HG03432 (cell line): ENCODE measurements at regions not wholly inside any gene's neighbourhood (a gene's known extent, or its start where the extent isn't known, plus 50 kb on each side); places are given as distances from the start of the nearest gene placed in this dataset.
A peak's percentile ranks its signal among the peaks of the same experiment; 100 is the strongest.
"Not testable (repeated sequence)": the region's sequence is repeated elsewhere in the genome, so short reads cannot be mapped to it uniquely, and the experiment has no call there.

Source experiments
- ATAC-seq: cut with Tn5 transposase; IDR thresholded peaks from one replicate; pipeline ENCODE4 v1.9.1; 2021; ENCODE audit warnings: mild to moderate bottlenecking, moderate library complexity; ENCODE audit not compliant: unreplicated experiment

DNA sequence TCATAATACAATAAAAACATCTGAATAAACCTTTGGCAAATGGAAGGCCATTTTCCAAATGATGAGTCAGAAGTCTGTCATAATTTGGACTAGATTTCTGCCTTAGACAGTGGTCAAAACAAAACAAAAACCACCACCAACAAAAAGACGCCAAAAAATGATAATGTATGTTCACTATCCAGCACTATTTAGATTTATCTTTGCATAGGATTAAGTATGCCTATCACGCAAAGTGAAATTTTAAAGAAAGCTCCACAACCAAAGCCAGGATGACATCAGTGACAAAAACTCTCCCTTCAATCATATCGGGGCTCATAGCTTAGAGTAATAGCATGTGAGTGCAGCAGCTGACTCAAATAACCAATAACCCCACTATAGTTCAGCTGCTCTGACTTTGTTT lies 201.9 kb downstream of the MOXD1 start:
- no peak for ATAC-seq

DNA sequence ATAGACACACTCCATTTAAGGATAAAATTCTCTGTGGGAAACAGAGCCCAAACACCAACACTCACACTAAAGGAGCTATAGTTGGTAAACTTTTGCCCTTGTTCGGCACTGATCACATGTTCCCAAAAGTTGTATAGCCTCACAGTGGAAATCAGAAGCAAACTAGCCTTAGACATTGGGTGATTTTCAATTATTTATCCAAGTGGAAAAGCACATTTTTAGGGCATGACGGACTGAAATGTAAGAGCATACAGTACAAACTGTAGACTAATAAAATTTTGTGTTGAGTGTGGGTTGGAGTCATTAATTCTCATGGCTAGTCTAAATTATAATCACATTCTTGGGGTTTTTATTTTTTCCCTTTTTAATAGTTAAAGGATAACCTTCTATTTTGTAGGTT lies 202.4 kb downstream of the MOXD1 start:
- ATAC-seq = no peak

DNA sequence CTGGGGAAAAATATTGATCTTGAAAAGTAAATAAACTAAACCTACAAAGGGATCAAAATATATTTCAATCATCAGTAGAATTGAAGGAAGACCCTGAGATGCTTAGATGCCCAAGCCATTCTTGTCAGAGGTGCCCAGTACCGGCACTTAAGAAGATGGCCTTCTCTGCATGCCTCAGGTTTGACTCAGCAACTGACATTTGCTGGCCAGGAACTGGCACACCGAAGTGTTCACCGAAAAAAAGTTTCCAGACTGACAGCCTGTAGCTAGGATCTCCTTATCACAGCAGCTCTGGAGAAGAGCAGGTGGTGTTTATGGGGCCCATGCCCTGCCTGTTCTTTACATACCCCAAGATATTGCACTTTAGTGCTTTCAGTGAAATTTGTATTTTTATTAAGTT lies 203.2 kb downstream of the MOXD1 start:
- no peak for ATAC-seq

DNA sequence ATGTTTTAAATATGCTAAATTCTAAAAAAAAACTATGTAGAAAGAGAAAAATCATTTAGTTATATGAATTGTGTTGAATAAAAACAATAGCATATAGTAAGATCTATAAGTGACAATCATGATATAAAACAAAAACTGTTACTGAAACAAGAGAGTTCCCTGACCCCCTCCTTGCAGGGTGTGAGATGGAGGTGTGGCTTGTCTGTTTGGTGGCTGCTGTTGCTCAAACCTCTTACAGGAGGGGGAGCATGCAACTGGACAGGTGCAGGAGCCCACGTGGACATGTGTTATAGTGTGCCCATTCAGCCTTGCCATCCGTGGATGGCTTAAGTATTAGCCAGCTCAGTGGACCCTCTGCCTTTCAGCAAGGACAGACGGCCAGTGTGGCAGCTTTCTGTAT lies 206.7 kb downstream of the MOXD1 start:
- no peak for ATAC-seq

DNA sequence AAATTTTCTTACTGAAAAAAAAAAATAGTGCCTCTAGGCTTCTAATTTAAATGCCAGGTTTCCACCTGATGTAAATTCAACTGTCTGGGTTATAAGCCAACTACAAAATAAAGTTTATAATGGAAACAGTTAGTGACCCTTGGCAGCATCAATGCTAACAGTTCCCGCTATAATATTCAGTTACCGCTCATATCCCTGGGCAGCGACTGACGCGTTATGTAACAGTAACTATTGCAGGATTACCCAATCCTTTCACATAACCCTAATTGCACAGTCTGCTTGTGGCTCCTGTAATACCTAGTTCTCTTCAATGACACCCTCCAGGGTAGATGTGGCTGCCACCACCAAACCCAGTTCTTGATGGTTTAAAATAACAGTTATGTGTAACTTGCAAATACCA lies 208.6 kb downstream of the MOXD1 start:
- no peak for ATAC-seq

DNA sequence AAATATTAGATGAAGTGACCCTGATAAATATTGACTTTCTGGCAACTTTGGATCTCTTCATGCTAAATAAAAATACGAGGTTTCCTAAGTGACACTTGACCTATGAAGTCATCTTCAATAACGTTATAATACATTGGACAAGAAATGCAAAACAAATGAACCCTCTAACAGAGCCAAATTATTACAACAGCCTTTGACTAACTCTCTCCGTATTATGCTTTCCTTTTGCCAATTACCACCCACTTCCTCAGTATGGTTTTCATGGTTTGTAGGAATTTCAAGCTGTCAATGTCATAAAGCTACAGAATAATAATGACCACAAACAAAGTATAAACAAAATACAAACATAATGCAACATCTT lies 210.5 kb downstream of the MOXD1 start:
- ATAC-seq = peak; percentile 20

DNA sequence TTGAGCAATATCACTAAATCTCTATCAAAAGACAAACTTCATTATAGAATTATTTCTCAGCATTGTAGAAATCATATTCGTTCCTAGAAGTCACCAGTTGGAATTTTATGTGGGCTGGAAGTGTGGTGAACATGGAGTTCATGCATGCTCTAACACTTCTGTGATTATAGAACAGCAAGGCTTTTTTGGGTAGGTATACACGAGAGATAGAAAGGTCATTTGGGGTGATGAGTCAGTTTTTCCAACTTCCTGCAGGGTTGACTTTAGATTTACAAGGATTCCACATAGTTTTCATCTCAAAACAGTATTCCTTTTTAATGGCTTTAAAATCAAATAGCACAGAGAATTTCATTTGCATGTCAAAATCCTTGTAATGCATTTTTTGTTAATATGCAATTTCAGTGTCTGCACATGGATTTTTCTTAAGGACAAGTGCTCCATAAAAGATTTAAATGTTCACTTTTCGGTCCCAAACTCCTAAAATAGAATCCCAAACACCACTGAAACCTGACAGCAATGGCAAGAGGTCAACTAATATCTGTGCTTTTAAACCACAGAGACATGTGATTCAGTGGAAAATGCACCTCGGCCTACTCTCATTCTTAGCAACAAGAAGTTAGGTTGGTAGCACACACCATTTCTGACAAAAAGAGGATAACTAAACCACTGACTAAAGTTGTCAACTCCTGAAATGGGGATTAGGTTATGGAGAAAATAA lies 211.0 kb downstream of the MOXD1 start:
- ATAC-seq = peak; percentile 76

DNA sequence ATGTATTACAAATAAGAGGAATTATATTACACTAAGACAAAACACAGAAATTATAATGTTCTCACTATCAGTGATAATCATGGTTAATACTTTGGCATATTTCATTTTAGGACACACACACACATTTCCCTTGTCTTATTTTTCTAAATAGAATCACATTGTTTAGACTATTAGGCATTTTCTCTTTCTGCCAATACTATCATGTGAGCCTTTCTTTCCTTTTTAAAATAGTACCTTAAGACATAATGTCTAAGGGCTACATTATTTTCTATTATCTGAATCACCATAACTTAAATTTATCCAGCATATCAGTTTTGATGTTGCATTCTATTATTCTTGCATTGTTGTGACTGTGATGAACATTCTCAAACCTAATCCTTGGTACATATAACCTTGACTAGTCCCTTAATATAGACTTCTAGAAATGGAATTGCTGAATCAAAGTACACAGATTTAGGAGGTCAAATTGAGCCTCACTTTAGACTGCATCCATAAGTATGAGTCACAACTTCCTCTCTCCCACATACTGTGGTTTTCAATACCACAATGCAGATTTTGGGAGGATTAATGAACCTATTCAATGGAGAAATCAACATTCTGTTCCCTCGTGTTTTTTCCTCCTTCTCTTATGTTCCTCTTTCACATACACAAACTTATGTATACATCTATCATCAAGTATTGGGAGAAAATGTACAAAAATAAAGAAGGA lies 212.6 kb downstream of the MOXD1 start:
- no peak for ATAC-seq

DNA sequence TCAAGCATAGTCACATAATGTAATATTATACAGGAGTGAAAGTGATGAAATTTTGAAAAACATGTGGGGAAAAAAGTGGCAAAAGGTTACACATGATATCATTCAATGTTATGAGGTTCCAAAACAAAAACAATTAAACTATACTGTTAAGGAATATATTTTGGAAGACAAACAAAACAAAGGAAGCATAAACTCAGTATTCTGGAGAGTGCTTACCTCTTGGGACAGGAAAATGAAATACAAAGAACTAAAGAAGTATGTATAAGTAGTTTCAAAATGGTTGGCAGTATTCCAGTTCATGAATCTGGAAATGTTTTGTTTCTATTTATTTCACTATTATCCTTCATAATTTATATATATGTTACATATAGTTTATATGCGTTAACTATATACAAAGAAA lies 213.5 kb downstream of the MOXD1 start:
- ATAC-seq = no peak

DNA sequence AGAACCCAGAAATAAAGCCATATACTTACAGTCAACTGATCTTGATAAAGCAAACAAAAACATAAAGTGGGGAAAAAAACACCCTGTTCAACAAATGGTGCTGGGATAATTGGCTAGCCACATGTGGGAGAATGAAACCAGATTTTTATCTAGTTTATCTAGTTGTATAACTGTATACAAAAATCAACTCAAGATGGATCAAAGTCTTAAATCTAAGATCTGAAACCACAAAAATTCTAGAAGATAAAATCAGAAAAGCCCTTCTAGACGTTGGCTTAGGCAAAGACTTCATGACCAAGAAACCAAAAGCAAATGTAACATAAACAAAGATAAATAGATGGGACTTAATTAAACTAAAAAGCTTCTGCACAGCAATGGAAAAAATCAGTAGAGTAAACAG lies 216.3 kb downstream of the MOXD1 start:
- not testable (repeated sequence) for ATAC-seq

DNA sequence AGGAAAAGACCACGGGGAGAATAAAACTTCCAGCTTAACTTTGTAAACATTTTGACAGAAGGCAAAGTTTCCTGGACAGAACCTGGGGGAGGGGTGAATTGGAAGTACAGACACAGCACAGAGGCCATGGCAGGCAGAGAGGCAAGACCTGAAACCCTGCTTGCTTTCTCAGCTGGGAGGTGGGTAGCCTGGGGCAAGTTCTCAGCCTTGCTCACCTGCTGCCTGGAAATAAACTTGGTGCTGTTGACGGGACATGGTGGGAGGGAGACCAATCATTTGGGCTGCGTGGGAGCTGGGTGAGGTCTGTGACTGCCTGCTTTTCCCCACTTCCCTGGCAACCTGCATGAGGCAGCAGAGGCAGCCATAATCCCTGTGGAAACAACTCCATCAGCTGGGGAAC lies 221.3 kb downstream of the MOXD1 start:
- ATAC-seq = no peak

DNA sequence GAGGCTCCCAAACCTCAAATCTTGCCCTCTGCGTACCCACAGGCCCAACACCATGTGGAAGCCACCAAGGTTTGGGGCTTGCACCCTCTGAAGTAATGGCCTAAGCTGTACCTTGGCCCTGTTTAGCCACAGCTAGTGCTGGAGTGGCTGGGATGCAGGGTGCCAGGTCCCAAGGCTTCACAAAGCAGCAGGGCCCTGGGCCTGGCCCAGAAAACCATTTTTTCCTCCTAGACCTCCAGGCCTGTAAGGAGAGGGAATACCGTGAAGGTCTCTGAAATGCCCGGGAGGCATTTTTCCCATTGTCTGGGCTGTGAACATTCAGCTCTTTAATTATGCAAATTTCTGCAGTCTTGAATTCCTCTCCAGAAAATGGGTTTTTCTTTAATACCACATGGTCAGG lies 223.7 kb upstream of the CCN2 start:
- no peak for ATAC-seq

DNA sequence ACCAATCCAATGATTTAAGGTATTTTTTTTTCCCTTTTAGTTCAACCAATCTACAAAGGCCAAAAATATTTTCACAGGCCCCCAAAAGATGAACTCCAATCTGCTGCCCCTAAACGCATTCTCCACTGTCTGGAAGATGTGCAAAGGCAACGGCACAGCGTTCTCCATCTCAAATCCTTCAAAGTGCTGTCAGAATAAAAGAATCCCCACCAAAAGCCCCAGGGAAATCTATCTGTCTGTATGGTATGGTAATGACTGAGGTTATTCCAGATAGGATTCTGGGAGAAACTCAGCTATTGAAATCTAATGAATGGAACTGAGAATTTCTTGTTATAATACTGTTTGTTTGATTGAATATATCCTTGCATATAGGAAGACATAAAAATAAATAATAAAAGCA lies 217.8 kb upstream of the CCN2 start:
- no peak for ATAC-seq

DNA sequence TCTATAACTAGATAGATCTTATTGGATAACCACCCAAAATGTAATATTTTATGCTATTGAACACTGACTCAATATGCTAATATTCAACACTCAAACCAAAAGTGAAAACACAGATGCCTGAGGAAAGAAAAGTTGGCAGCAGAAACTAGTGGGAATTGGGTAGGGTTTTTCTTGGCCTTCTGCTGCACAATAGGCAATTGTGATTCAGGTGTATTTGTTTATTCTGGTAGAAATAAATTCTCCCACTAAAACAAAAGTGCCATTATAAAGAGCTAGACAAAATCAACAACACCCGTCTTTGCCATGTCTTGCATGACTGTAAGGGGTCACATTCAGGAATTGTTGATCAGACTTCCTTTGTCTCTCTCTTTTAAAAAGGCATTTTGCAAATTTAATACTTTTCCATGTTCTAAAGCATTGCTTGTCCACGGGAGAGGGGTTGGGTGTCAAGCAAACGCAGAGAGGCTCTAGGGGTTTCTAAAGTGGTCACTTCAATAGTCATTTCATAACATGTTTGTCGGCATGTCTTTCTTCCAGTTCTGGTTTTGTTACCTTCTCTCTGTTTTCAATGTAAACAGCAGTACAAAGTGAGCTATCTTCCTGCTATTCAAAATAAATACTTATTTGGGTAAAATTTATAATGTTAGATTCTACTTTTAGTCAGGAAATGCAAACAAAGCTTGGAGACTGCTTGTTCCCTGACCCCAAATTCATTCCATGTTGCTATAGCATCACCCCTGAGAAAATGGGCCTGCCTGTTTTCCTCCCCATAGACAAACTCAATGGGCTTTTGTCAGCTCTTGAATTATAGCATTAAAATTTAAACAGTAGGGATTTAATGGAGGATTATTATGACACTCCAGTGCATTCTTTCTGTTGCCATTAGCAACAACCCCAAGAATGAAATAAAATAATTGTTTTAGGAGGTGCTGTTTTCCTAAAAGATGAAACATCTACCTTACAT lies 217.0 kb upstream of the CCN2 start:
- ATAC-seq = no peak

DNA sequence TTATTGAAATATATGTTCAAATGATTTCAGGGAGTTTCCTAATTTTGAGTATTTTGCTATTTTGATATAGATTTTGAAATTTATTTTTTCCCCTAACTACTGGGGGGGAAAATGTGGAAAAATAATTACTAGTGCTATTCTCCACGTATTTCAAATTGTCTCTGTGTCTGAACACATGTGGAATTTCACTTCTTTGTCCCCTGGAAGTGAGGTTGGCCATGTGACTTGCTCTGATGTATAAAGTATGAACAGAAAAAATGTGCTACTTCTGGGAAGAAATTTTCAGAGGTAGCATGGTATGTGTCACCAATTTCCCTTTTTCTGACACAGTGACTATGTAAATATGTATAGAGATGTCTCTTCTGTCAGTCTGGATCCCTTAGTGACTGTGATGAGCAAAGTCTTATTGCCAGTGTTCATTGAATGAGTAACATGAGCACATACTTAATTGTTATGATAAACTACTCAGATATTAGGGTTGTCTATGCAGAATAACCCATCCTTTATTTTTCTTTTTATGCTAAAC lies 215.4 kb upstream of the CCN2 start:
- ATAC-seq = no peak

DNA sequence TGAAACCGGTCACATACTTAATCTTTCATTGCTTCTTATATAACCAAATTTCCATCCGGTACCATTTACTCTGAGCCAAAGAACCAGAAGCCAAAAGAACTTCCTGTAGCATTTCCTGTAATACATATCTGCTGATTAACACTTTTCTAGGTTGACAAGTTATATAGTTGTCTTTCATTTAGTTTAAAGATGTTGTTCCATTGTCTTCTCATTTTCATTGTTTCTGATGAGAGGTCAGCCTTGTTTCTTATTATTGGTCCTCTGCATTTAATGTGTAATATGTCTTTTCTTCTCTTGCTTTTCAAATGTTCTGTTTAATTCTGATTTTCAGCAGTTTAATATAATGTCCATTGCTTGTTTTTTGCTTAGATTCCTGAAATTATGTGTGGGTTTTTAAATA lies 214.5 kb upstream of the CCN2 start:
- no peak for ATAC-seq

DNA sequence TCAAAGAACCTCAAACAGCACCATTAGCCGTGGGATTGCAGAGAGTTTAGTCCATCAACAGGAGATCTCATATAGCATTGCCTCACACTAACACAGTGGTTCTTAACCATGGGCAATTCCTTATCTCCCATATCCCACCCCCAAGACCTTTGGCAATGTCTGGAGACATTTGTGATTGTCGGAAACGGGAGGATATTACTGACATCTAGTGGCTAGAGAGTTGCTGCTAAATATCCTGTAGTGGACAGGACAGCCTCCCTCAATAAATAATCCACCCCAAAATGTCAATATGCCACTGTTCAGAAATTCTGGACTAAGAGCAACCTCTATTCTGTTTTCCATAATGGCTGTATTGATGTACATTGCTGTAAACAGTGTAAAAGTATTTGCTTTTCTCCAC lies 210.1 kb upstream of the CCN2 start:
- ATAC-seq = no peak

DNA sequence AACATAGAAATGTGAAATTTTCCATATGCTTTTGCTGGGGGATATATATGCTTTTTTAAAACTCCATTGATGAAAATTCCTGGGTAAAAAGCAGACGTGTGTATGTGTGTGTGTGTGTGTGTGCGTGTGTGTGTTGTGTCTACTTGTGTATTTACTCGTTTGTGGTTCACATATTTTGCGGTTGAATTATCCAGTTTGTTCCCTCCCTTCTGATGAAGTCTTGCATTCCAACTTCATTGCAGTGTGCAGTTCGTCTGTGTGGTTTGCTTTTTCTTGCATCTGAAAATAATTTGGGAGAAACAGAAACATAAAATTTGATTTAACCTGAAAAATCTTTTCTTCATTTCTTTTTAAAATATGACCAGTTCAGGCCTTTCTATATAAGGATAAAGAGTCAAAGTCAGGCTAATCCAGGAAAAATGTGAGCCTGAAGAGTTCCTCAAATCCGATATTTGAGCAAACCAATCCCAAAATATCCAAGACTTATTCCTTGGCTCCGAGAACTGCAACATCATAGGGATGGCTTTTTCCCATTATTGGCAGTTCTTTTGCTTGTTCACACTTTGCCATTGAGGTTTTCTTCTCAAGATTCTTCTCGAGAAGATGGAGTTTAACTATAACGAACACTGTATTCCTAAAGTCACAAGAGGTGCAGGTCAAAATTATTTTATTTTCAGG lies 202.2 kb upstream of the CCN2 start:
- no peak for ATAC-seq

DNA sequence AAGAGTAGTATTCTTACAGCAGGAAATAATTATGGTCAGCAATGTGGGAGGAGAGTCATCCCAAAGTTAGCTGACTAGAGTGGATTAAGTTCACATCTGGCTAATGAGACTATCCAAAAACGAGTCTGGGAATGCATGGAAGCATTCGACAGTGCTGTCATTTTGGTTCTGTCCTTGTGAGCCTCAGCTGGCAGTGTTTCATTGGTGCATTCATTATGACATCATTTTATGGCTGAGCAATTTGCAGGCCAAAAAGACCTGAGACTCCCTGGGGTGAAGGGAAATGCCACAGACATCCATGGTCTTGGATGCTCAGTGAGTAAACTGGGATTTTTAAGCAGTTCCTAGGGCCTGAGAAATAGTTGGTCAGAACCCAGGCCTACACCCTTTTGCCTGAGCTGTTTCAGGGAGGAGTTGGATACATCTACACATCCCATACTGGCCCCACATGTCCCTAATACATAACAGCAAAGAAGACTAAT lies 196.4 kb upstream of the CCN2 start:
- ATAC-seq = no peak

DNA sequence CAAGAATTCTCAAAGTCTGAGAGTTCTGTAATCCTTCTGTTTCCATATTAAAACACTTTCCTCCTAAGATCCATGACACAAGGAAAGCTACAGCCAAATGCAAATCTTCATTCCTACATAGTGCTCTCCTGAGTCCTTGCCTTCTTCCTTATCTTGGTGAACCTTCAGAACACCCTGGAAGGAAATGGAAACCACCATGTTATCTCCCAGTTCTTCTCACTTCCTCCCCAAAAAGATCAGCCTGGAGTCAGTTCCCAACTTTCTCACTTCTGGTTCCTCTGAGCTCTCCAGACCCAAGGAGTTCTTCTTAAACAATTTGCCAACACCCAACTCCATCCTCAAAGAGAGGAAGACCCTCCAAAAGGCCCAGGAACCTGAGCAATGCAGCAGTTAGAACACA lies 193.3 kb upstream of the CCN2 start:
- no peak for ATAC-seq

DNA sequence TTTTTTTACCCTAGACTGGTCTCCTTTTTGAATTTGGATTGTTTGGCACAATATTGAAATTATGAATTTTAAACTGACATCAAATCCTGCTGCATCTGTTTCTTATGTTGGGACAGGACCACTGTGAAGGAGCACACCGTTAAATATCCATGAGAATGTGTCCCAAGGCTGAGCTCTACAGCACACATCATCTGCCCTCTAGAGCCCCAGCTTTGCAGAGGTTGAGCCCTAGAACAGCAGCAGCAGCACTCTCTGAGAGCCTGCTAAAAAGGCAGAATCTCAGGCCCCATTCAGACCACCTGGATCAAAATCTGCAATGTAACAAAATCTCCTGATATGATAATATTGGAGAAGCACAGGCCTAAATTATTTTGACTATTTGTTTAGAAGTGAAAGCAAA lies 192.1 kb upstream of the CCN2 start:
- ATAC-seq = no peak
